SK-N-MC (cell line): ENCODE measurements at regions not wholly inside any gene's neighbourhood (a gene's known extent, or its start where the extent isn't known, plus 50 kb on each side); places are given as distances from the start of the nearest gene placed in this dataset.

Experiments
- EZH2 ChIP-seq: fragments of 200-600 bp; sonication (generic); IDR thresholded peaks from one replicate; pipeline ENCODE4 v1.6.1; 2017; ENCODE audit warnings: antibody characterized with exemption
- POLR2AphosphoS5 ChIP-seq: IDR thresholded peaks from 2 replicates; pipeline ENCODE4 v1.6.1; 2012; ENCODE audit warnings: mild to moderate bottlenecking, low read depth, low read length, borderline replicate concordance

DNA sequence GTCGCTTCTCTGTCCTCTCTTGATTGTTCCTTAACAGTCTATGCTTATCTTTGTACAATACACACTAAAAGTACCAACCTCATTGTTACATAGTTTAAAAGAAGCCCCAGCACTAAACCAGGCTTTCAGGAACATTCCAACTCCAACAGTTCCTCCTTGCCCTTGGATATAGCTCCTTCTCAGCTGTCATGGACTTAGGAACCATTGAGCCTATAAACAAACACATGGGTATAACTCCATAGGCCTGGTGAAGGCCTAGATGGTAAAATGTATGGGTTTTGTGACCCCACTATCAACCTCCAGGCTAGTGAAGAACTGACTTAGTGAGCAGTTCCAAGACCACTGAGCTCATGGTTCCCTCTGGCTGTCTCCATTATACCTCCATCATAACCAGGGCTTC is 74.8 kb upstream of the SLC39A10 start:
- TF ChIP-seq POLR2AphosphoS5: no peak
- TF ChIP-seq EZH2: no peak
